ENCODE measurements at regions not wholly inside any gene's neighbourhood (a gene's known extent, or its start where the extent isn't known, plus 50 kb on each side); places are given as distances from the start of the nearest gene placed in this dataset.

- no peak for DNase-seq (ENCODE audit: low read depth, low spot score)
- H3K4me3 ChIP-seq (ENCODE audit: low read length): no peak overlapping the region
These were observed 294.8 kb downstream of the ATPSCKMT start for GRCh38 chr5:9954869-9955268.

- H3K4me3 ChIP-seq (ENCODE audit: low read length): no peak overlapping the region
- no peak for DNase-seq (ENCODE audit: low read depth, low spot score)
These were observed 296.0 kb downstream of the ATPSCKMT start for GRCh38 chr5:9953691-9954090.

- H3K4me3 ChIP-seq (ENCODE audit: low read length): no peak overlapping the region
- DNase-seq (ENCODE audit: low read depth, low spot score): no peak
These were observed 297.7 kb downstream of the ATPSCKMT start for GRCh38 chr5:9951865-9952516.

- no peak for DNase-seq (ENCODE audit: low read depth, low spot score)
- H3K4me3 ChIP-seq (ENCODE audit: low read length): no peak overlapping the region
These were observed 301.7 kb downstream of the ATPSCKMT start for GRCh38 chr5:9947944-9948343.

- no peak overlapping the region for H3K4me3 ChIP-seq (ENCODE audit: low read length)
- DNase-seq (ENCODE audit: low read depth, low spot score): no peak
These were observed 302.4 kb downstream of the ATPSCKMT start for GRCh38 chr5:9947225-9947714.

- no peak for DNase-seq (ENCODE audit: low read depth, low spot score)
- H3K4me3 ChIP-seq (ENCODE audit: low read length): no peak overlapping the region
These were observed 302.6 kb upstream of the TAS2R1 start for GRCh38 chr5:9932770-9933169.

GRCh38 chr5:9930156-9930555 is 300.0 kb upstream of the TAS2R1 start:
- no peak for DNase-seq (ENCODE audit: low read depth, low spot score)

GRCh38 chr5:9928326-9928725 is 298.2 kb upstream of the TAS2R1 start:
- no peak overlapping the region for H3K4me3 ChIP-seq (ENCODE audit: low read length)
- no peak for DNase-seq (ENCODE audit: low read depth, low spot score)

More at GRCh38 chr5:9930156-9930555, 300.0 kb upstream of the TAS2R1 start:
- H3K4me3 ChIP-seq (ENCODE audit: low read length): no peak overlapping the region

- H3K4me3 ChIP-seq (ENCODE audit: low read length): no peak overlapping the region
- no peak for DNase-seq (ENCODE audit: low read depth, low spot score)
These were observed 297.4 kb upstream of the TAS2R1 start for GRCh38 chr5:9927521-9927997.

- DNase-seq (ENCODE audit: low read depth, low spot score): no peak
- H3K4me3 ChIP-seq (ENCODE audit: low read length): no peak overlapping the region
These were observed 297.0 kb upstream of the TAS2R1 start for GRCh38 chr5:9927106-9927505.

GRCh38 chr5:9924614-9925013 is 294.5 kb upstream of the TAS2R1 start:
- no peak for DNase-seq (ENCODE audit: low read depth, low spot score)
- H3K4me3 ChIP-seq (ENCODE audit: low read length): no peak overlapping the region

GRCh38 chr5:9922719-9923118 is 292.6 kb upstream of the TAS2R1 start:
- DNase-seq (ENCODE audit: low read depth, low spot score): no peak
- no peak overlapping the region for H3K4me3 ChIP-seq (ENCODE audit: low read length)

GRCh38 chr5:9920697-9921096 is 290.5 kb upstream of the TAS2R1 start:
- no peak for DNase-seq (ENCODE audit: low read depth, low spot score)
- no peak overlapping the region for H3K4me3 ChIP-seq (ENCODE audit: low read length)

- no peak overlapping the region for H3K4me3 ChIP-seq (ENCODE audit: low read length)
- no peak for DNase-seq (ENCODE audit: low read depth, low spot score)
These were observed 289.3 kb upstream of the TAS2R1 start for GRCh38 chr5:9919306-9920030.

- DNase-seq (ENCODE audit: low read depth, low spot score): no peak
- no peak overlapping the region for H3K4me3 ChIP-seq (ENCODE audit: low read length)
These were observed 275.5 kb upstream of the TAS2R1 start for GRCh38 chr5:9905661-9906060.

GRCh38 chr5:9903801-9904200 is 273.6 kb upstream of the TAS2R1 start:
- no peak overlapping the region for H3K4me3 ChIP-seq (ENCODE audit: low read length)
- no peak for DNase-seq (ENCODE audit: low read depth, low spot score)

GRCh38 chr5:9898319-9898718 is 268.2 kb upstream of the TAS2R1 start:
- peak; percentile 28 for DNase-seq (ENCODE audit: low read depth, low spot score)
- no peak overlapping the region for H3K4me3 ChIP-seq (ENCODE audit: low read length)

GRCh38 chr5:9895302-9895645 is 265.1 kb upstream of the TAS2R1 start:
- DNase-seq (ENCODE audit: low read depth, low spot score): no peak
- H3K4me3 ChIP-seq (ENCODE audit: low read length): no peak overlapping the region

GRCh38 chr5:9894571-9895301 is 264.6 kb upstream of the TAS2R1 start:
- DNase-seq (ENCODE audit: low read depth, low spot score): no peak
- H3K4me3 ChIP-seq (ENCODE audit: low read length): no peak overlapping the region

GRCh38 chr5:9892696-9893095 is 262.5 kb upstream of the TAS2R1 start:
- DNase-seq (ENCODE audit: low read depth, low spot score): no peak
- no peak overlapping the region for H3K4me3 ChIP-seq (ENCODE audit: low read length)

Measured in Jurkat, Clone E6-1 (cell line).